GM12891 (cell line): ENCODE measurements at regions not wholly inside any gene's neighbourhood (a gene's known extent, or its start where the extent isn't known, plus 50 kb on each side); places are given as distances from the start of the nearest gene placed in this dataset.

Experiments used
- POLR2A ChIP-seq: IDR thresholded peaks from 2 replicates; pipeline ENCODE4 v1.6.1; 2011; ENCODE audit warnings: low read depth, low read length, control low read depth
- POLR2AphosphoS5 ChIP-seq: IDR thresholded peaks from 2 replicates; pipeline ENCODE4 v1.6.1; 2011; ENCODE audit warnings: low read depth, low read length, control low read depth
- TAF1 ChIP-seq: IDR thresholded peaks from 2 replicates; pipeline ENCODE4 v1.6.1; 2011; ENCODE audit warnings: low read depth, low read length, control low read depth

DNA sequence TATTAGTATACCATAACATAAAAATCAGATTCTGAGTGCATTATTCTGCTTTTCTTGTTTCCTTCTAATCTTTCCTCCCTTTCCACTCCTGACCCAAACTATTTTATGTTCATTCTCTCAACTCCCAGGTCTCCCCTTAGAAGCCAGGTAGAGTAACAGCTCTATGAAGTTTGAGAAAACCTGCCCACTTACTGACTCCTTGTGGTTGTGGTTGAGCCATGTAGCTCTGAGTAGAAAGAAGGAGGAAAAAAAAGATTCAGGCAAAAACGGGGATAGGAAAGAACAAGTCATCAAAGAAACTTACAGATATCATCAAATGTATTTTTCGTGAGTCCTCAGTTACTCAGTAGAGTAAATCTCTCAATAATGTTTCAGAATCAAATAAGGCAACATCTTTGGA lies 216.7 kb downstream of the PMP22 start:
- no peak for TF ChIP-seq POLR2A
- no peak for TF ChIP-seq TAF1
- no peak for TF ChIP-seq POLR2AphosphoS5
